Femur (tissue), 1 donor: ENCODE measurements at regions not wholly inside any gene's neighbourhood (a gene's known extent, or its start where the extent isn't known, plus 50 kb on each side); places are given as distances from the start of the nearest gene placed in this dataset.

Experiments used
- DNase-seq: peaks from one replicate; pipeline ENCODE4 v3.0.0-alpha.2; 2017

DNA sequence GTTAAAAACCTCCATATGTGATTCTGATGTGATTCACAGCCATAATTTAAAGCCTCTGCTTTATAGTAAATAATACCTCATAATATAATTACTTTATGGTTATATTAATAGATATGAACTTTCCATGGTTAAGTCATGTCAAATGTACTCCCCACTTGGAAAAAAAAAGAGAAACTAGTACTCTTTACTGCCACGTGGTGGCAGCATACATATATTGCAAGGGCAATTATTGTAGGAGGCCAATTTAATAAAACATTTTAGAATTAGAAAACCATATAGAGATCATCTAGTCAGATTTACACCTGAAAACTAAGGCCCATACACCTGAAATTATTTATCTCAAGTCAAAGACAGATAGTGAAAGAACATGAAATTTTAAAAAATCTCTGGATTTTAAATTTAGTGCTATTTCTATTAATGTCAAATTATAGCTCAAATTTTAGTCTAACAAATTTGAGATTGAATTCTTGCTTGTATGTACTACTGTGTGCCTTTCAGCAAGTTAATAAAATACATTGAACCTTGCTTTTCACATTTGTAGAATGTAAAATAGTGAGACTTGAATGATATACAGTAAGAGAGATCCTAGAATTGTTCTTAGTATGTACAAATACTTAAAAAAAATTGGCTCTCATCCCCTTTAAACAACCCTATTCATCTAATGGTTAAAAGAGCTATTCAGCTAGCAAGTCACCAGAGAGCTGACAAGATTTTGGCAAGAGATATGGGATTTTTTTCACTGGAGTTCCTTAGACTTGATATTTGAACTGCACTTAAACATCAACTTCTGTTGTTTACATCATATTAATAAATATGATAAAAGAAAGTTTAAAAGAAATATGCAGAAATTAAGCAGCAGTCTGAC lies 603.8 kb downstream of the TLE4 start:
- DNase-seq, result no peak

DNA sequence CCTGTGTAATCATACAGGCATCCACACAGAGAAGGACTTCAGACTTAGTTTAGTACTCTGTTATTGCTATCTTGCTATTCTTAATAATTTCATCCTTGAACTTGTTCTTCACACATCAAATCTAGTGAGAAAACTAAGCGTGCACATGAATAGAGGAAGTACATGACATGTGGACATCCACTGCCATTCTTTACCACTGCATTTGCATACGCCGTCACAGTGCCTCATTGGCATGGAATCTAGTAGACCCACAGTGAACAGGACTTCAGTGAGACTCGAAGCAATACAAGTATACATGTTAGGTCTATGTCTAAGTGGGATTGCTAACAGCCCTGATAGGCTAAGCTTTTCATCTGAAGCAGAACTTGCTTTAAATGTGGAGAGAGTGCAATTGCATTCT lies 592.1 kb downstream of the TLE4 start:
- no peak for DNase-seq

DNA sequence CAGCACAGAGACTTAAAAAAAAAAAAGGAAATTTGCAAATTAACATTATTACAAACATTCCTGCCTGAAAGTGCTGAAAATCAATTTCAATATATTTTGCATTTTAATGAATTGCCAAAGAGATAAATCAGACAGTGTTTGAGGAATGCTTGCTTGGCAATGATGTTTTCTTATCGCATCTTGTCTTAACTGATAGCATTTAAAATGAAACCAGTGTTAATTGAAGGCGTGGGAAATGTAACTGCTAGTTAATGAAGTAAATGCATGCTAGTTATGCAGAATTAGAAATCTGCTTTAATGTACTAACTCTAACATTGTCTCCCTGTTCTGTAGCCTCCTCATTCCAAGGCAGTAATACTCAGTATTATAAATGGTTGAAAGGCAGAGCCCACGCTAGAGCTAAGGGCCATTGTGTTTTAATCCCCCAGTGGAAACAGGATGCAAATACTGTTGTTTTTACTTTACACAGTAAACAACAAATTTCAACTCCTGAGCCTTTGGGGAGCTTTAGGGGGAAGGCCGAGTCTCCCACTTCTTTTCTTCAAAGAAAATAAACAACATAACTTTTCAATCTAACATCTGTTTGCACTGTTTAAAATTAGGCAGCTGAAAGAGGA lies 586.9 kb downstream of the TLE4 start:
- DNase-seq, result no peak

DNA sequence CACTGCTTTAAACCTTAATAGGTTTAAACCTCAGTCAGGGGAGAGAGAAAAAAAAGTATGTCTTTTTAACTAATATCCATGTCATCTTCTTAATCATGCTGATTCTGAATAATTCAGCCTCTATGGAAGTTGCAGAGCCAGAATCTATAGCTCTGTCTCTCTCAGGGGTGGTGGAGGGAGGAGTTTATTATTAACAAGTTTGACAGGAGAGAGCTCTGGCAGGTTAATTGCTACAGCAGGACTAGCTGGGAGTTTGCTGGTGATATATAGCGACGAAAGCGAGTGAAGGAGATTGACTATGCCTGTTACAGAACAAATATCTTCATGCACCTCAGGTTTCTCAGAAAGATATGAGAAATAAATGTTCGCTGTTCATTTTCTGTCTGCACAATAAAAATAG lies 586.4 kb downstream of the TLE4 start:
- no peak for DNase-seq

DNA sequence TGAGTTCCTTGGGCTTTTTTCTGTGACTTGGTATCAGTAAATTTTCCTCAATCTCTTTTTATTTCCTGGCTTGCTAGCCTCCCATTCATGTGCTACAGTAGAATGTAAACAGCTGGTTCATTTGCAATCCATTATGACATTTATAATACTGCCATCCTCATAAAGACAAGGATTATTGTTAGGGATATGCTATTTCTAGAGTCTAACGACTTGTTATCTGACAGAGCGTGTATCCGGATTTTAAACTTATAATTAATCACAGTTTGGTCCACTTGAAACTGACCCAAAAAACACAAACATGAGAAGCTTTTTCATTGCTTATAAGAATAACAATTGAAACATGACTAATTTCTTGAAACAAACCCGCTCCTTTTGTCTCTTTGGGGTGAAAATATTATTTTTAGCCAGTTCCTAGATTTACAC lies 585.8 kb downstream of the TLE4 start:
- DNase-seq, result no peak

DNA sequence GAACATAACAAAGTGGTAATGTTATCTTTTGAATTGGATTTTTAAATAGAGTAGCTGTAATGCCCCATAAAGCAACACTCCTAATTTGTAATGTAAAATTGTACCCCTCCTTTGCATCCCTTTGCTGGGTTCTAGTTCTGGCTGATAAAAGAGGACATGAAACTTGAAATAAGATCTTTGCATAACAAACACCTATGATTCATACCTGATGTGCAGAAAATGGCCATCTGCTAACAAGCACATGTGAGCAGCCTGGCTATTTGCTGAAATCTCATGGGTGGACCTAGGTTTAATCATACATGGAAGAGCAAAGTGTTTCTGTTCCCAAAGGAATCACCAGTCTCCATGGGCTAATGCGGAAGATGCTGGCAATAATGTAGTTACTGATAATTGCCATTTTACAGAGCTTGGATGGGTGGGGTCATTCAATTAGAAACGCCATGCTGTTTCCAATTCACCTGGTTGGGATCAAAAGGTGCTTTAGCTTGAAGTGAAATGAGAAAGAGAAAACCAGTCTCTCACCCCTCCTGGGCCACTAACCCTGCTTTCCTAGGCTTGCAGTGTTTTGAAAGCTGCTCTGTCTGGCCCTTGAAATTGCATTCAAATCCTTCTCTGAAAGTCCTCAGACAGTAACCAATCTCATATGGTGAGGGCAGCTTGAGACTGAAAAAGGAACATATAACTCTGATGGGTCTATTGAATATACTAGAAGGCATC lies 585.1 kb downstream of the TLE4 start:
- no peak for DNase-seq

DNA sequence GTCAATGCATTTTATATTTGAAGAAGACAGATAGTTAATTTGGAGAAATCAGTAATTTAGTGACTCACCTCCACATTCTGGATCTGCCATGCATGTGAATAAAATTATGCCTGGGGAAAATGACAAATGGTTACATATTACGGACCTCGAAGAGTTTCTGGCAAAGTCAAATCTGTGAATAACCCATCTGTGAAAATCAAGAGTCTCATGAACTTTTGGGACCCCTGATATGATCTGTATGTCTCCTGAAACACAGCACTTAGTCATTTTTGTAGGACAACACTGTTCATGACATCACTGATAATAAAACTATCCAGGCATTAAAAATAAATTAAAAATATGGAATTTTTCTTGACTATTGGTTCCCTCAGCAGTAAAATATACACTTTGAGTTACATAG lies 584.5 kb downstream of the TLE4 start:
- no peak for DNase-seq

DNA sequence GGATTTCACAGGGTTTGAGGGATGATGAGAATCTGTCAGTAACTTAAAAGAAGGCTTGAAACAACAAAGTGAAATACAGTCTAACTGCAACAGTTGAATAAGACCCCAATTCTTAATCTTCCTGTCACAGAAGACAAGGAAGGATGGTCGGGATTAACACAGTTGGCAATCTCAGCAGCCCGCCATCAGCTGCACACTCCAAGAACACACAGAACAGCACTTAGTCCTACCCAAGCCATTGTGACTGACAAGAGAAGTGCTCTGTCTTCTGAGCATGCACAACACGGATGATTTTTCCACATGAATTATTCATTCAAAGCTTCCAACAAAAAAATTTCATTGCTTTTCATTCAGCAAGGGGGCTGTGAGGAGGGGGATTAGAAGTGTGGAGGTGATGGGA lies 576.1 kb downstream of the TLE4 start:
- DNase-seq, result no peak

DNA sequence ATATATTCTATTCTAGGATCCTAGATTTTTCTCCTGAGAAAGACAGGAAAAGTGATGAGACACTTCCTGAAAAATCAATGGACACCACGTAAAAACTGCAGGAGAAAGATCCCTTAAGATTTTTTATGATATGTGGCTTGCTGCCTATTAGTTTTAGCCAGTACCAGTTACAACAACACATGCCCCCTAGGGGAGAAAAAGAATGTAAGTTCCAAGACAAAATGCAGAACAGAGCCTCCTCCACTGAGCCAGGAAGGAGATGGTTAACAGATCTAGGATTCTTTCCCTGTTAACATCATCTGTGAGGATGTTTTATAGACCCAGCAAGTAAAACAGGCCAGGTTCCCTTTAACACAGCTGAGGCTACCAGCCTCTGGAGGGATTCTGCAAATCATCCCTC lies 574.7 kb downstream of the TLE4 start:
- DNase-seq, result no peak

DNA sequence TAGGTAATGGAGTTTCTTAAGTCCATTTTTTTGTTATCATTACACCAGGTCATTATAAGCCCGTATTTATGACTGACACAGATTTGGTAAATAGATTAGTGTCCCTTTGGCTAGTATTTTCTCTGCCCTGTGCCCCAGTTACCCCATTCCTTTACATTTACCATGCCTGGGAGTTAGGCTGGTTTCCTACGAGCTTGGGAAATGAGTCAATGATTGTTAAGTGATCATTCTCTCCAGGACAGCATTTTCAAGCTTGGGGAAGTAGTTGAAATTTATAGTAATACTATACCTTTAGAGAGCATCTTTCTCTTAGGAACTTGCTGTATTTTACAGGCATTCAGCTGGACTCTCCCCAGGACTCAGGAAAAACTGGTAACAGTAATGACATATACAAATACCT lies 573.1 kb downstream of the TLE4 start:
- DNase-seq, result no peak

DNA sequence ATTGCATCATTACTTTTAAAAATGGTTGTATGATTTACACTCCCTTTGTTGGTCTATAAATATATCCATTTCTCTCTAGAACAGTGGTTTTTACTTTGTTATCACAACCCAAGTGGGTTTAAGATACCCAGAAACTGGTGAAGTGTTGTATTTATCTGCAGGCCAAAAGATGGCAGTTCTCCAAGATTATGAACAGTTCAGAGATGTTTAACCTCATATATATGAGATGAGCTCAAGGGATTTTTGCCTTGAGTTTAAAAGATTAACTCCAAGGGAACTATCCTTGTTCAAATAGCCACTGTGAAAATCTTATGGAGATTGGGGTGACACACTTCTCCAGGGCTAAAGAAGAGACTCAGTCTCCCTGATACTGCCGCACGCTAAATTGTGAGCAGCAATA lies 572.6 kb downstream of the TLE4 start:
- no peak for DNase-seq

DNA sequence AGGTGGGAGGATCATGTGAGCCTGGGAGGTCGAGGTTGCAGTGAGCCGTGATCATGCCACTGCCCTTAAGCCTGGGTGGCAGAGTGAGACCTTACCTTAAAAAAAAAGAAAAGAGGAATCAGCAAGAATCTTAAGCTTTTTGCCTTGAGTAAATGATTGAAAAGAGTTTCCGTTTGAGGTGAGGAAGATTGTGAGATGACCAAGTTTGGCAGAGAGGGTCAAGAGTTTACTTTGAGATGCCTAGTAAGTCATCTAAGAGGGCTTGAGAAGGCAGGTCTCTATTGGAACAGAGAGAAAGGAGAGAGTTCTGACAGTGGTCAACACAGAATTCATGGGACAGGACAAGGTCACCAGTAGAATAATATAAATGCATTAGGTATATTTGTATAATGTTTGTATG lies 572.1 kb downstream of the TLE4 start:
- DNase-seq, result no peak

DNA sequence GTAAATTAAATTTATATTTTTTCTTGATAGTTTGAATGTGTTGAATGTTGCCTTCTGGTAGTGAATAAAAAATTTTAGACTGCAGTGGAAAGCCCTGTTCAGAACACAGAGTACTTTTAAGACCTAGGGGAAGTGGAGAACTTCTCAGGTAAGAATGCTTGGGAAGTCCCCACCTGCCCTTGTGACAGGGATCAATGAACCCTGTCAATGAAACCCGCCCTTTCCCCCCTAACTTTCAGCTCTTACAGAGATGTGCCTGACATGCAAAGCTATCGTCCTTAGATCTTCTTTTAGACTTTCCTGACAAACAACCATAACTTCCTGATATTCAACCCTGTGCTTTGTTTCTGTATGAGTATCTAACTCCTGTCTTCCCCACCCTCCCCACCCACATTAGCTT lies 562.7 kb downstream of the TLE4 start:
- no peak for DNase-seq

DNA sequence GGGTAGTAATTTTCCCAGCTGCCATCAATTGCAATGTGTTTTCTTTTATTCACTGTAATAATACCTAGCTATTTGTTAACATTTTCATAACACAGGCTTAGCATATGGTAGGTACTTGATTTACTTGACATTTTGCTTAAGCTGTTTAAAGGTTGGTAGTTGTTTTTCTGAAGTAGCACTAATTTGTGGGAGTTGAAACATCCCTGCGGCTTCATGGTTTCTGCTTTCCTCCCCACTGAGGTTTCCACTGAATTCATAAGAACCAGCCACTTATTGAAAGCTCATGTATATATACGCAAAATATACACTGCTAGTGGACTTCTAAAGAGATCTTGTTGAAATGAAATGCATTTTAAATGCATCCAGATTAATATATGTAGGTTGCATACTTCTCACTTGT lies 559.9 kb downstream of the TLE4 start:
- no peak for DNase-seq

DNA sequence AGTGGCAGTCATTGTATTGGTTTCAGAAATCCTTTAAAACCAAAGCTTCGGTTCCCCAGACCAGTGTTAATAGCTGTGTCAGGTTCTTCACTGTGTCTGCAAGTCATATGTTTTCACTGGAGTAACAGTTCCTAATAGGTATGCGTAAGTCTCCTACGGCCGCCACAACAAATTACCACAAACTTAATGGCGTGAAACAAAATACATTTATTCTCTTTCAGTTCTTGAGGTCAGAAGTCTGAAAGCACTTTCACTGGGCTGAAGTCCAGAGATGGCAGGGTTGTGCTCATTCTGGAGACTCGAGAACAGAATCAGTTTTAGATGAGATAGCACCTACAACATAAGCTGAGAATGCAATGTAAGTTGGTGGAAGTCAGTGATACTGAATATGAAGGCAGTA lies 556.2 kb downstream of the TLE4 start:
- DNase-seq, result no peak

DNA sequence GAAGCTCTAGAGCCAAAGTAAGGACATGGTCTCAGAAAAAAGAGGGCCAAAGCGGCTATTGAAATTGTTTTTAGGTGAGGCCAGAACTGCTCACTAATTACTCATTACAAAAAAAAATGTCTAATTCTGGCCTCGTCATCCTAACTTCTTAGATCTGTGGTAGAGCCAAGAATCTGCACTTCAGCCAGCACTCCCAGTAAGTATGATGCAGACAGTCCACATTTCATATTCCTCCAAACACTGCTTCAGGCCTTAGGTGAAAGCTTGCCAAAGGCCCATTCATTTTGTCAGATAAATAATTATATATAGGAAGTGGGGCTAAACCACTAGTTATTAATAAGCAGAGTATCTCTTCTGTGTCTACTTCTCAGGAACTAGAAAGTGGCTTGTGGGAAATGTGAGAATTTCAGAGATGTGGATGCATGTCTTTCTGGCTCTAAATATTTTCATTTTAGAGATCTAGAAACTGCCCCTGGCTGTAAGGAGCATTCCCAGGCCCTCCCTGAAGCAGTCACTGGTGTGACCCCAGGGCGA lies 554.0 kb downstream of the TLE4 start:
- DNase-seq, result no peak

DNA sequence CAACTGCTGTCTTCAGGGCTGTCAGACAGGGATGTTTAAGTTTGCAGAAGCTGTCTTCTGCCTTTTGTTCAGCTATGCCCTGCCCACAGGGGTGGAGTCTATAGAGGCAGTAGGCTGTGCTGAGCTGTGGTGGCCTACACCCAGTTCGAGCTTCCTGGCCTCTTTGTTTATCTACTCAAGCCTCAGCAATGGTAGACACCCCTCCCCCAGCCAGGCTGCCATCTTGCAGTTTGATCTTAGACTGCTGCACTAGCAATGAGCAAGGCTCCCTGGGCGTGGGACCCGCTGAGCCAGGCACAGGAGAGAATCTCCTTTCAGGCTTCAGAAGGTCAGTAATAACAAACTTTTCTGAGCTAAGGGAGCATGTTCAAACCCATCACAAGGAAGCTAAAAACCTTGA lies 545.3 kb downstream of the TLE4 start:
- DNase-seq, result no peak

DNA sequence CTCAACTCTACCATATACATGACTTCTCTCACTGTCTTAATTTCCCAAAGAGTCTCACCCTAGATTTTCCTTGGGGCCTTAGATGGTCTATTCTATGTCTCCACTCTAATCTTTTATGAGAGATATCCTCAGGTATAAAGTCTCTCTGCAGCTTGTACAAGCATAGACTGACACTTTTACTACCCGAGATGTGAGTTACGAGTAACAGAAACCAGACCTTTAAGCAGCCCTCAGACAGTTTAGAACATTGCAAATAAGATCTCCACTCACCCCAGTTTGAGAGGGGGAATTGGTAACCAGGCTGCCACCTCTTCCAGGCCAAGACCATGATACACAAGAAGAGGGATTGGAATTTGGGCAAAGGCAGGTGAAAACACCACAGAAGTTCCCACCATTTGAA lies 542.5 kb downstream of the TLE4 start:
- DNase-seq, result no peak

DNA sequence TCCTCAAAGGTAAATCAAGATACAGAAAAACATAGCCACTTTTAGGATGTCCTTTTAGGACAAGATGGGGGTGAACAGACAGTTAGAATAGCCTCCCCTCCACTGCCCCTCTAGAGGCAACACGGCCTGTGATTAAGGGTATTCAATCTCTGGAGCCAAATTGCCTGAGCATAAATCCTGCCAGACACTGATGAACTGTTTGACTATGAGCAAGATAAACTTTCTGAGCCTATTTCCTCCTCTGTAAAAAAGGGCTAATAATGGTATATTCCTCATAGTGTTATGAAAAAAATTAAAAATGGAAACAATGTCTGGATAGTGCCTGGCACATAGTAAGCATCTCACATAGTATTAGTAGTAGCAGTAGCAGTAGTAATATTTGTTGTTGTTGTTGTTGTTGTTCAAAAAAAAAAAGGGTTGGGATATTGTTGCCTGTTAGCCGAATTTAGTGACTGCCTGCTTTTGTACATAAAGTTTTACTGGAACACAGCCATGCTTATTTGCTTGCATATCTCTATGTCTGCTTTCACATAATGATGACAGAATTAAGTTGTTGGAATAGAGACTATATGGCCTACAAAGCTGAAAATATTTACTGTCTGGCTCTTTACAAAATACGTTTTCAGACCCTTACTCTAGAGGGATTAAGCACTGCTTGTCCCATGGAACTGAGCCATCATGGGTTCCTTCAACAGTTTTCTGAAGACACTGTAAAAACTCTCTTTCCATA lies 536.3 kb downstream of the TLE4 start:
- no peak for DNase-seq

DNA sequence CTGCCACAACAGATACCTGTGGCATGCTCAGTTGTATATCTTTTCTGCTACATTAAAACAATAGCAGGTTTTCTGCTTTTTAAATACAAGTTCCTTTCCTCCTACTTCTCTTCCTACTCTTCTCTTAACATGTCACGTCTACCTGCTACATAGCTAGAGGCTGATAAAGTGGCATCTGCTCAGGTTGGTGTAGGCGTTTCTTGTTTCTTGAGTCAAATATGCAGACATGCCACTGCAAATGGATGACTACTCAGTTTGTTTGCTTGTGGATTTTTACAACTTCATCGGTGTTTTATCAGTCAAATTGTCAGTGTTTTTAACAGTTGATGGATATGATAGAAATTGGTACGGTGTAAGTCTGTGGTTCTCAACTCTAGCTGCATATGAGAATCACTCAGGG lies 525.7 kb downstream of the TLE4 start:
- no peak for DNase-seq

DNA sequence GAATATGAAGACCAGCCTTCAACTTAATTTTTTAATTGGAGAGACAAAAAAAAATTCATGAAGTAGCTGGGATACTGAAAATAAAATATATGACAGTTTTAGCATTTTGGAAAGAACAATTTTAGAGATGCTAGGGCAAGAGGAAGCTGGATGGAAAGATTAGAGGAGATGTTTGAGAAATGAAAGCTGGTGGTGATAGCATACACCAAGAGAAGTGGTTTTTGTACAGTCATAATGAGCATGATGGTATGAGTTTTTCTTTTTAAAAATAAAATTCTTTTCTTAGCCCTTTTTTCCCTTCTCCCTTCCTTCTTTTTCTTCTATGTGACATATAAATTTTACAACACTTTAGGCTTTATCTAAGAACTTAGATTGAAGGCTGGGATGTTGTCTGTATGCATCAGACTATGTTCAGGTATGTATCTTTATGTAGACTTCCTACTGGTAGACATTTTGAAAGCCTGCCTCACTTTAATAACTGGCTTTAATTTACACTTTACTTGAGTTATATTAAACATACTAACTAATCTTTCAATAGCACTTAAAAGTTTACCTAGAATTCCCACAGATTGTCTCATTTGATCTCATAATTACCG lies 522.5 kb downstream of the TLE4 start:
- DNase-seq, result no peak

DNA sequence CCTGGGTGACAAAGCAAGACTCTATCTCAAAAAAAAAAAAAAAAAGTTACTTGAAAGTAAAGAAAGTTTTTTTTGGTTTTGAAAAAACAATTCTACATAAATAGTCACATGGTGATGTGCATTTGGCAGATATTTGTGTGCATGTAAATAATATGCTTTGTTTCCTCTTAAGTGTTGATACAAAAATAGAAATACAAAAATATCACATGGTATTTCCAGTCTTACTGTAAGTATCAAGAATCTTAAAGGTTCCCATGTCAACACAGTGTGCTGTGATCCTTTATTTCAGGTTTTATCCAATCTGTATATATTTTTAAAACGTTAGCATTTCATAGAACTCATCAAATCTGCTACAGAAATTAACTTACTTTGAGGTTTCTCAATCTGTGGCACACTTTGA lies 521.9 kb downstream of the TLE4 start:
- no peak for DNase-seq

DNA sequence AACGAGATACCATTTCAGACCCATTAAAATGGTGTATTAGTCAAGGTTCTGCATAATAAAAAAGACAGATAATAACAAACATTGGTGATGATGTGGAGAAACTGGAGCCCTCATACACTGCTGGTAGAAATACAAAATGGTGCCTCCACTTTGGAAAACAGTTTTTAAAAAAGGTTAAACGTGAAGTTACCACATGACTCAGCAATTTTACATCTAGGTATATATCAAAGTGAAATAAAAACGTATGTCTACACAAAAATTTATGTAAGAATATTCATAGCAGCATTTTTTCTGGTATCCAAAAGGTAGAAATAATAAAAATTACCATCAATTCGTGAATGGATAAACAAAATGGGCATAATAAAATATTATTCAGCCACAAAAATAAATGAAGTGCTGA lies 519.8 kb downstream of the TLE4 start:
- no peak for DNase-seq
